A549 (cell line): ENCODE measurements at regions not wholly inside any gene's neighbourhood (a gene's known extent, or its start where the extent isn't known, plus 50 kb on each side); places are given as distances from the start of the nearest gene placed in this dataset.
A peak's percentile ranks its signal among the peaks of the same experiment; 100 is the strongest.

Experiments
- ATAC-seq, 2 experiments: fragments of 200-7000 bp in 1 of 2; fragments of >200 bp in 1 of 2; cut with Nextera tagmentation in 1 of 2; cut with Tn5 transposase in 1 of 2; 3 replicates each; pipeline versions ENCODE4 v1.8.0 to v1.9.1; 2018 to 2020; ENCODE audit warnings: mild to moderate bottlenecking in 1 of 2, moderate library complexity in 1 of 2
- CTCF ChIA-PET: fragments of 300-600 bp; sonication (Branson Sonifier 250); formaldehyde crosslinking; extraction: SDS; loops from one replicate; lab custom pipeline; 2021; ENCODE audit warnings: antibody characterized with exemption, inconsistent platforms; lab: Yijun Ruan, JAX
- POLR2A ChIA-PET: fragments of 350-600 bp; formaldehyde crosslinking; extraction: SDS; loops from one replicate; lab custom pipeline; 2021; ENCODE audit warnings: antibody characterized with exemption, inconsistent platforms; lab: Yijun Ruan, JAX
- DNase-seq, 2 experiments: peaks; one replicate each; pipeline versions ENCODE4 v3.0.0 to v3.0.0-alpha.2; 2011 to 2016; ENCODE audit warnings: low read depth in 1 of 2, low spot score in 1 of 2
- FAIRE-seq: peaks from 2 replicates; lab custom pipeline; 2011; peaks lifted over from hg19 to GRCh38; lab: Jason Lieb, UNC
- H3K27ac ChIP-seq, 2 experiments: fragments of >200 bp; sonication (Bioruptor Twin); formaldehyde crosslinking; 3 replicates each; pipeline ENCODE4 v1.5.1; 2016 to 2017
- H3K4me1 ChIP-seq: fragments of >200 bp; sonication (Bioruptor Twin); formaldehyde crosslinking; 3 replicates; pipeline ENCODE4 v1.6.1; 2016
- H3K4me2 ChIP-seq: fragments of >200 bp; sonication (Bioruptor Twin); formaldehyde crosslinking; 3 replicates; pipeline ENCODE4 v1.6.1; 2016
- H3K4me3 ChIP-seq: fragments of >200 bp; sonication (Bioruptor Twin); formaldehyde crosslinking; 3 replicates; pipeline ENCODE4 v1.5.1; 2016
- H3K9me3 ChIP-seq: fragments of >200 bp; sonication (Bioruptor Twin); formaldehyde crosslinking; 3 replicates; pipeline ENCODE4 v1.6.1; 2016
- CTCF ChIP-seq: fragments of >200 bp; sonication (Bioruptor Twin); formaldehyde crosslinking; IDR thresholded peaks from 3 replicates; pipeline ENCODE4 v1.5.1; 2016
- EHMT2 ChIP-seq: fragments of 200-600 bp; sonication (generic); IDR thresholded peaks from 2 replicates; pipeline ENCODE4 v1.6.1; 2016; ENCODE audit warnings: antibody characterized with exemption, low read depth, mild to moderate bottlenecking, moderate library complexity
- HEYL ChIP-seq: fragments of 250-450 bp; sonication (Bioruptor Pico); IDR thresholded peaks from 2 replicates; pipeline ENCODE4 v1.8.0; 2021; ENCODE audit warnings: mild to moderate bottlenecking, moderate library complexity
- HOXB13 ChIP-seq: fragments of 250-450 bp; sonication (Bioruptor Pico); IDR thresholded peaks from 2 replicates; pipeline ENCODE4 v1.5.0; 2020; ENCODE audit warnings: low read depth, mild to moderate bottlenecking, moderate library complexity
- MAFK ChIP-seq: fragments of 450-650 bp; IDR thresholded peaks from 2 replicates; pipeline ENCODE4 v1.6.1; 2014; ENCODE audit not compliant: partially characterized antibody
- NPAS2 ChIP-seq: fragments of 250-450 bp; sonication (Bioruptor Pico); IDR thresholded peaks from 2 replicates; pipeline ENCODE4 v1.8.0; 2022; ENCODE audit warnings: mild to moderate bottlenecking, moderate library complexity, borderline replicate concordance
- RAD21 ChIP-seq, 2 experiments: fragments of >200 bp in 1 of 2; sonication (Bioruptor Twin) in 1 of 2; formaldehyde crosslinking in 1 of 2; IDR thresholded peaks in 1 of 2; conservative IDR thresholded peaks in 1 of 2; 2 replicates in 1 of 2; 3 replicates in 1 of 2; pipeline ENCODE4 v1.6.1; 2012 to 2018; ENCODE audit warnings: inconsistent platforms in 1 of 2
- RARB ChIP-seq: fragments of 250-450 bp; sonication (Bioruptor Pico); IDR thresholded peaks from 2 replicates; pipeline ENCODE4 v1.8.0; 2021; ENCODE audit warnings: mild to moderate bottlenecking, moderate library complexity
- RCOR1 ChIP-seq: fragments of 150-350 bp; IDR thresholded peaks from 2 replicates; pipeline ENCODE4 v1.6.1; 2014; ENCODE audit warnings: antibody characterized with exemption, low read length, low read depth
- SMC3 ChIP-seq: fragments of >200 bp; sonication (Bioruptor Twin); formaldehyde crosslinking; IDR thresholded peaks from 3 replicates; pipeline ENCODE4 v1.6.1; 2018; ENCODE audit warnings: inconsistent platforms
- ZC3H11A ChIP-seq: fragments of 450-650 bp; IDR thresholded peaks from 2 replicates; pipeline ENCODE4 v1.6.1; 2014; ENCODE audit warnings: antibody characterized with exemption, mild to moderate bottlenecking
- WGBS: methylation state at CpG from one replicate; pipeline ENCODE4 v1.1.6; 2017; ENCODE audit errors: missing lambda C conversion rate; 5-methylcytosine and 5-hydroxymethylcytosine counted together
- TF ChIP-seq, protein P1 (sequence below): fragments of 250-450 bp; sonication (Bioruptor Pico); IDR thresholded peaks from 2 replicates; pipeline ENCODE4 v1.5.0; 2021; ENCODE audit warnings: mild to moderate bottlenecking, moderate library complexity, borderline replicate concordance
- TF ChIP-seq, protein P2 (sequence below): fragments of >200 bp; sonication (Bioruptor Twin); formaldehyde crosslinking; IDR thresholded peaks from 3 replicates; pipeline ENCODE4 v1.6.1; 2016

GRCh38 chr1:181189245-181189644 lies 100.7 kb downstream of the IER5 start:
- ATAC-seq (no peak), FAIRE-seq (no peak)
- CTCF ChIA-PET: interaction anchor here (0.6 to 12.0 kb wide), 32 partner anchors 9 to 1173 kb away, joined by 3 to 188 read pairs (median 6); no protein-coding TSS in a partner anchor

GRCh38 chr1:181189691-181190363 lies 101.3 kb downstream of the IER5 start:
- ChIA-PET POLR2A (no interaction called here), CTCF (interaction anchor here (0.7 to 12.0 kb wide), 53 partner anchors 9 to 306 kb away, joined by 3 to 188 read pairs (median 4); no protein-coding TSS in a partner anchor)
- 10% methylated on average over 23 of the region's 40 CpGs for WGBS
- TF ChIP-seq HEYL (CRISPR knock-in tag): no peak
- TF ChIP-seq EHMT2: no peak
- peak; percentile 97 for TF ChIP-seq CTCF
- TF ChIP-seq, protein P1, sequence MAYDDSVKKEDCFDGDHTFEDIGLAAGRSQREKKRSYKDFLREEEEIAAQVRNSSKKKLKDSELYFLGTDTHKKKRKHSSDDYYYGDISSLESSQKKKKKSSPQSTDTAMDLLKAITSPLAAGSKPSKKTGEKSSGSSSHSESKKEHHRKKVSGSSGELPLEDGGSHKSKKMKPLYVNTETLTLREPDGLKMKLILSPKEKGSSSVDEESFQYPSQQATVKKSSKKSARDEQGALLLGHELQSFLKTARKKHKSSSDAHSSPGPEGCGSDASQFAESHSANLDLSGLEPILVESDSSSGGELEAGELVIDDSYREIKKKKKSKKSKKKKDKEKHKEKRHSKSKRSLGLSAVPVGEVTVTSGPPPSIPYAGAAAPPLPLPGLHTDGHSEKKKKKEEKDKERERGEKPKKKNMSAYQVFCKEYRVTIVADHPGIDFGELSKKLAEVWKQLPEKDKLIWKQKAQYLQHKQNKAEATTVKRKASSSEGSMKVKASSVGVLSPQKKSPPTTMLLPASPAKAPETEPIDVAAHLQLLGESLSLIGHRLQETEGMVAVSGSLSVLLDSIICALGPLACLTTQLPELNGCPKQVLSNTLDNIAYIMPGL (CRISPR knock-in tag): no peak
- no peak for TF ChIP-seq HOXB13
- TF ChIP-seq SMC3: peak; percentile 99
- TF ChIP-seq RARB (CRISPR knock-in tag): no peak
- TF ChIP-seq RAD21 (conservative IDR thresholded peaks at IDR 0.05 in 1 of 2, IDR thresholded peaks at IDR 0.05 in 1 of 2): peak; percentile 92 to 99
- no peaks in the 10 kb centered on the region; the same call in 2 of the 3 replicates for H3K9me3 ChIP-seq
- FAIRE-seq (no peak), ATAC-seq (peak; percentile 84 to 97), DNase-seq (peak; percentile 63 to 85)
- H3K4me1 ChIP-seq: no peaks in the 10 kb centered on the region
- H3K27ac ChIP-seq: peak overlapping the region in 1 of 2 experiments; percentile 74; a peak in 4 of 6 replicates
- H3K4me2 ChIP-seq: peak overlapping the region; percentile 78
- peak overlapping the region; percentile 33 for H3K4me3 ChIP-seq

More at GRCh38 chr1:181189245-181189644, 100.7 kb downstream of the IER5 start:
- Histone ChIP-seq H3K4me3 (no peak overlapping the region), H3K9me3 (no peaks in the 10 kb centered on the region), H3K27ac (no peak overlapping the region), H3K4me2 (no peak overlapping the region), H3K4me1 (no peaks in the 10 kb centered on the region)
- POLR2A ChIA-PET: no interaction called here
- 68% methylated on average over 7 of the region's 7 CpGs for WGBS
- TF ChIP-seq RCOR1: no peak
- TF ChIP-seq ZC3H11A: no peak
- no peak for TF ChIP-seq NPAS2 (CRISPR knock-in tag)
- TF ChIP-seq MAFK: peak; percentile 92
- TF ChIP-seq RAD21 (conservative IDR thresholded peaks at IDR 0.05 in 1 of 2, IDR thresholded peaks at IDR 0.05 in 1 of 2): no peak
- TF ChIP-seq, protein P2, sequence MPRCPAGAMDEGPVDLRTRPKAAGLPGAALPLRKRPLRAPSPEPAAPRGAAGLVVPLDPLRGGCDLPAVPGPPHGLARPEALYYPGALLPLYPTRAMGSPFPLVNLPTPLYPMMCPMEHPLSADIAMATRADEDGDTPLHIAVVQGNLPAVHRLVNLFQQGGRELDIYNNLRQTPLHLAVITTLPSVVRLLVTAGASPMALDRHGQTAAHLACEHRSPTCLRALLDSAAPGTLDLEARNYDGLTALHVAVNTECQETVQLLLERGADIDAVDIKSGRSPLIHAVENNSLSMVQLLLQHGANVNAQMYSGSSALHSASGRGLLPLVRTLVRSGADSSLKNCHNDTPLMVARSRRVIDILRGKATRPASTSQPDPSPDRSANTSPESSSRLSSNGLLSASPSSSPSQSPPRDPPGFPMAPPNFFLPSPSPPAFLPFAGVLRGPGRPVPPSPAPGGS: no peak
- DNase-seq: no peak

GRCh38 chr1:181190364-181191035 lies 102.0 kb downstream of the IER5 start:
- H3K9me3 ChIP-seq: no peaks in the 10 kb centered on the region; the same call in 2 of the 3 replicates
- DNase-seq (peak in 1 of 2 experiments; percentile 16), FAIRE-seq (no peak), ATAC-seq (peak; percentile 14 to 37; a peak in 3 of 6 replicates)
- no peaks in the 10 kb centered on the region for H3K4me1 ChIP-seq
- TF ChIP-seq HOXB13 (no peak), RAD21 (conservative IDR thresholded peaks at IDR 0.05 in 1 of 2, IDR thresholded peaks at IDR 0.05 in 1 of 2) (peak; percentile 29 to 45; a peak in 3 of 5 replicates)
- ChIA-PET CTCF (interaction anchor here (0.7 to 12.0 kb wide), 49 partner anchors 9 to 305 kb away, joined by 3 to 188 read pairs (median 5); no protein-coding TSS in a partner anchor), POLR2A (no interaction called here)
- peak overlapping the region; percentile 78 for H3K4me2 ChIP-seq
- H3K4me3 ChIP-seq: peak overlapping the region; percentile 33
- H3K27ac ChIP-seq: peak overlapping the region in 1 of 2 experiments; percentile 74; a peak in 3 of 6 replicates
- WGBS: 45% methylated on average over 18 of the region's 18 CpGs
